K562 (cell line): ENCODE measurements at regions not wholly inside any gene's neighbourhood (a gene's known extent, or its start where the extent isn't known, plus 50 kb on each side); places are given as distances from the start of the nearest gene placed in this dataset.

Experiments
- PPARD ChIP-seq: fragments of 250-450 bp; sonication (Bioruptor Pico); IDR thresholded peaks from 2 replicates; pipeline ENCODE4 v1.8.0; 2022; ENCODE audit warnings: inconsistent platforms, mild to moderate bottlenecking, moderate library complexity
- RBM34 ChIP-seq: fragments of 200-400 bp; formaldehyde crosslinking; IDR thresholded peaks from 2 replicates; pipeline ENCODE4 v1.6.1; 2018; ENCODE audit warnings: low read length, borderline replicate concordance; ENCODE audit not compliant: insufficient read depth
- ZNF584 ChIP-seq: fragments of 200-800 bp; sonication (Bioruptor generic); IDR thresholded peaks from 2 replicates; pipeline ENCODE4 v1.6.1; 2016; ENCODE audit warnings: low read depth, mild to moderate bottlenecking, missing genetic modification characterization, missing compliant biosample characterization
- TF ChIP-seq, protein P1 (sequence below): fragments of 250-450 bp; sonication (Bioruptor Pico); IDR thresholded peaks from 2 replicates; pipeline ENCODE4 v1.5.0; 2020; ENCODE audit warnings: mild to moderate bottlenecking
- TF ChIP-seq, protein P2 (sequence below): fragments of 250-450 bp; sonication (Bioruptor Pico); IDR thresholded peaks from 2 replicates; pipeline ENCODE4 v1.4.0; 2020; ENCODE audit warnings: mild to moderate bottlenecking
- TF ChIP-seq, protein P3 (sequence below), 2 experiments: fragments of 450-650 bp in 1 of 2; sonication (generic) in 1 of 2; formaldehyde crosslinking in 1 of 2; IDR thresholded peaks; 2 replicates each; pipeline versions ENCODE4 v1.7.1 to v1.9.0; 2016 to 2022; ENCODE audit warnings: inconsistent platforms in 1 of 2, mild to moderate bottlenecking in 1 of 2, missing genetic modification reagents in 1 of 2
- TF ChIP-seq, protein P4 (sequence below): fragments of 250-450 bp; sonication (Bioruptor Pico); IDR thresholded peaks from 2 replicates; pipeline ENCODE4 v1.8.0; 2021; ENCODE audit warnings: moderate library complexity, mild to moderate bottlenecking, inconsistent platforms

DNA sequence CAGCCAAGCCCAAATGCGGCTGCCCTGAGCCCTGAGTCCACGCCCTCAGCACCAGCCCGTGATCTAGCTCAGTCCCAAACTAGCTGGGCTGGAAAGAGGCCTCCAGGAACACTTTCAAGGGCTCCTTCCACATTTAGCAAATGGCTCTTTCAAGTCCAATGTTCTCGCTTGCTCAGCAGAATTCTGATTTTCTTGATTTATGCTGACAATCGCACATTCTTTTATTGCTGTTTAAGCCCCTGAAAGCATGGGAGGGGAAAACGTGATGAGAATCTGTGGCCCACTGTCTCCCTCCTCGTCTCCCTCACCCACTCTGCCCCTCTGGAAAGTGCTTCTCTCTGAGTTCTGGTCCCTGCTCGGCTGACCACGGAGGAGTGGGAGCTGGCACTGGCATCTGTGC lies 293.8 kb downstream of the FOXL1 start (continued):
- TF ChIP-seq, protein P1, sequence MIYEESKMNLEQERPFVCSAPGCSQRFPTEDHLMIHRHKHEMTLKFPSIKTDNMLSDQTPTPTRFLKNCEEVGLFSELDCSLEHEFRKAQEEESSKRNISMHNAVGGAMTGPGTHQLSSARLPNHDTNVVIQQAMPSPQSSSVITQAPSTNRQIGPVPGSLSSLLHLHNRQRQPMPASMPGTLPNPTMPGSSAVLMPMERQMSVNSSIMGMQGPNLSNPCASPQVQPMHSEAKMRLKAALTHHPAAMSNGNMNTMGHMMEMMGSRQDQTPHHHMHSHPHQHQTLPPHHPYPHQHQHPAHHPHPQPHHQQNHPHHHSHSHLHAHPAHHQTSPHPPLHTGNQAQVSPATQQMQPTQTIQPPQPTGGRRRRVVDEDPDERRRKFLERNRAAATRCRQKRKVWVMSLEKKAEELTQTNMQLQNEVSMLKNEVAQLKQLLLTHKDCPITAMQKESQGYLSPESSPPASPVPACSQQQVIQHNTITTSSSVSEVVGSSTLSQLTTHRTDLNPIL (CRISPR knock-in tag): no peak
- no peak for TF ChIP-seq RBM34
- TF ChIP-seq, protein P2, sequence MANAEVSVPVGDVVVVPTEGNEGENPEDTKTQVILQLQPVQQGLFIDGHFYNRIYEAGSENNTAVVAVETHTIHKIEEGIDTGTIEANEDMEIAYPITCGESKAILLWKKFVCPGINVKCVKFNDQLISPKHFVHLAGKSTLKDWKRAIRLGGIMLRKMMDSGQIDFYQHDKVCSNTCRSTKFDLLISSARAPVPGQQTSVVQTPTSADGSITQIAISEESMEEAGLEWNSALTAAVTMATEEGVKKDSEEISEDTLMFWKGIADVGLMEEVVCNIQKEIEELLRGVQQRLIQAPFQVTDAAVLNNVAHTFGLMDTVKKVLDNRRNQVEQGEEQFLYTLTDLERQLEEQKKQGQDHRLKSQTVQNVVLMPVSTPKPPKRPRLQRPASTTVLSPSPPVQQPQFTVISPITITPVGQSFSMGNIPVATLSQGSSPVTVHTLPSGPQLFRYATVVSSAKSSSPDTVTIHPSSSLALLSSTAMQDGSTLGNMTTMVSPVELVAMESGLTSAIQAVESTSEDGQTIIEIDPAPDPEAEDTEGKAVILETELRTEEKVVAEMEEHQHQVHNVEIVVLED (CRISPR knock-in tag): no peak
- TF ChIP-seq ZNF584 (CRISPR knock-in tag): no peak
- TF ChIP-seq, protein P3, sequence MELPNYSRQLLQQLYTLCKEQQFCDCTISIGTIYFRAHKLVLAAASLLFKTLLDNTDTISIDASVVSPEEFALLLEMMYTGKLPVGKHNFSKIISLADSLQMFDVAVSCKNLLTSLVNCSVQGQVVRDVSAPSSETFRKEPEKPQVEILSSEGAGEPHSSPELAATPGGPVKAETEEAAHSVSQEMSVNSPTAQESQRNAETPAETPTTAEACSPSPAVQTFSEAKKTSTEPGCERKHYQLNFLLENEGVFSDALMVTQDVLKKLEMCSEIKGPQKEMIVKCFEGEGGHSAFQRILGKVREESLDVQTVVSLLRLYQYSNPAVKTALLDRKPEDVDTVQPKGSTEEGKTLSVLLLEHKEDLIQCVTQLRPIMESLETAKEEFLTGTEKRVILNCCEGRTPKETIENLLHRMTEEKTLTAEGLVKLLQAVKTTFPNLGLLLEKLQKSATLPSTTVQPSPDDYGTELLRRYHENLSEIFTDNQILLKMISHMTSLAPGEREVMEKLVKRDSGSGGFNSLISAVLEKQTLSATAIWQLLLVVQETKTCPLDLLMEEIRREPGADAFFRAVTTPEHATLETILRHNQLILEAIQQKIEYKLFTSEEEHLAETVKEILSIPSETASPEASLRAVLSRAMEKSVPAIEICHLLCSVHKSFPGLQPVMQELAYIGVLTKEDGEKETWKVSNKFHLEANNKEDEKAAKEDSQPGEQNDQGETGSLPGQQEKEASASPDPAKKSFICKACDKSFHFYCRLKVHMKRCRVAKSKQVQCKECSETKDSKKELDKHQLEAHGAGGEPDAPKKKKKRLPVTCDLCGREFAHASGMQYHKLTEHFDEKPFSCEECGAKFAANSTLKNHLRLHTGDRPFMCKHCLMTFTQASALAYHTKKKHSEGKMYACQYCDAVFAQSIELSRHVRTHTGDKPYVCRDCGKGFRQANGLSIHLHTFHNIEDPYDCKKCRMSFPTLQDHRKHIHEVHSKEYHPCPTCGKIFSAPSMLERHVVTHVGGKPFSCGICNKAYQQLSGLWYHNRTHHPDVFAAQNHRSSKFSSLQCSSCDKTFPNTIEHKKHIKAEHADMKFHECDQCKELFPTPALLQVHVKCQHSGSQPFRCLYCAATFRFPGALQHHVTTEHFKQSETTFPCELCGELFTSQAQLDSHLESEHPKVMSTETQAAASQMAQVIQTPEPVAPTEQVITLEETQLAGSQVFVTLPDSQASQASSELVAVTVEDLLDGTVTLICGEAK (IDR thresholded peaks at IDR 0.05): no peak
- TF ChIP-seq, protein P3 (CRISPR knock-in tag; IDR thresholded peaks at IDR 0.05): no peak
- TF ChIP-seq, protein P4, sequence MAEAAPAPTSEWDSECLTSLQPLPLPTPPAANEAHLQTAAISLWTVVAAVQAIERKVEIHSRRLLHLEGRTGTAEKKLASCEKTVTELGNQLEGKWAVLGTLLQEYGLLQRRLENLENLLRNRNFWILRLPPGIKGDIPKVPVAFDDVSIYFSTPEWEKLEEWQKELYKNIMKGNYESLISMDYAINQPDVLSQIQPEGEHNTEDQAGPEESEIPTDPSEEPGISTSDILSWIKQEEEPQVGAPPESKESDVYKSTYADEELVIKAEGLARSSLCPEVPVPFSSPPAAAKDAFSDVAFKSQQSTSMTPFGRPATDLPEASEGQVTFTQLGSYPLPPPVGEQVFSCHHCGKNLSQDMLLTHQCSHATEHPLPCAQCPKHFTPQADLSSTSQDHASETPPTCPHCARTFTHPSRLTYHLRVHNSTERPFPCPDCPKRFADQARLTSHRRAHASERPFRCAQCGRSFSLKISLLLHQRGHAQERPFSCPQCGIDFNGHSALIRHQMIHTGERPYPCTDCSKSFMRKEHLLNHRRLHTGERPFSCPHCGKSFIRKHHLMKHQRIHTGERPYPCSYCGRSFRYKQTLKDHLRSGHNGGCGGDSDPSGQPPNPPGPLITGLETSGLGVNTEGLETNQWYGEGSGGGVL: no peak
- TF ChIP-seq PPARD (CRISPR knock-in tag): no peak
